Prostate gland (tissue), 2 donors: ENCODE measurements at regions not wholly inside any gene's neighbourhood (a gene's known extent, or its start where the extent isn't known, plus 50 kb on each side); places are given as distances from the start of the nearest gene placed in this dataset.

Experiments
- POLR2A ChIP-seq: fragments of 450-650 bp; IDR thresholded peaks from one replicate; pipeline ENCODE4 v1.6.1; 2016; ENCODE audit warnings: antibody characterized with exemption, mild to moderate bottlenecking
- TF ChIP-seq, protein P1 (sequence below), 4 experiments: fragments of 200-600 bp in 2 of 4; fragments of 450-650 bp in 2 of 4; sonication (generic) in 2 of 4; IDR thresholded peaks; 1 replicate in 3 of 4; 2 replicates in 1 of 4; pipeline ENCODE4 v1.5.1; 2016 to 2019; ENCODE audit warnings: antibody characterized with exemption in 4 of 4, mild to moderate bottlenecking in 2 of 4, moderate library complexity in 2 of 4

- TF ChIP-seq, protein P1, sequence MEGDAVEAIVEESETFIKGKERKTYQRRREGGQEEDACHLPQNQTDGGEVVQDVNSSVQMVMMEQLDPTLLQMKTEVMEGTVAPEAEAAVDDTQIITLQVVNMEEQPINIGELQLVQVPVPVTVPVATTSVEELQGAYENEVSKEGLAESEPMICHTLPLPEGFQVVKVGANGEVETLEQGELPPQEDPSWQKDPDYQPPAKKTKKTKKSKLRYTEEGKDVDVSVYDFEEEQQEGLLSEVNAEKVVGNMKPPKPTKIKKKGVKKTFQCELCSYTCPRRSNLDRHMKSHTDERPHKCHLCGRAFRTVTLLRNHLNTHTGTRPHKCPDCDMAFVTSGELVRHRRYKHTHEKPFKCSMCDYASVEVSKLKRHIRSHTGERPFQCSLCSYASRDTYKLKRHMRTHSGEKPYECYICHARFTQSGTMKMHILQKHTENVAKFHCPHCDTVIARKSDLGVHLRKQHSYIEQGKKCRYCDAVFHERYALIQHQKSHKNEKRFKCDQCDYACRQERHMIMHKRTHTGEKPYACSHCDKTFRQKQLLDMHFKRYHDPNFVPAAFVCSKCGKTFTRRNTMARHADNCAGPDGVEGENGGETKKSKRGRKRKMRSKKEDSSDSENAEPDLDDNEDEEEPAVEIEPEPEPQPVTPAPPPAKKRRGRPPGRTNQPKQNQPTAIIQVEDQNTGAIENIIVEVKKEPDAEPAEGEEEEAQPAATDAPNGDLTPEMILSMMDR (IDR thresholded peaks at IDR 0.05), result no peak
- TF ChIP-seq POLR2A, result no peak
These were observed 128.8 kb upstream of the OSTN start for GRCh38 chr3:191070201-191070600.
